Activated naive CD4-positive, alpha-beta T cell treated with anti-CD3 and anti-CD28 coated beads for 36 hours (primary cell): ENCODE measurements at regions not wholly inside any gene's neighbourhood (a gene's known extent, or its start where the extent isn't known, plus 50 kb on each side); places are given as distances from the start of the nearest gene placed in this dataset.
"Not testable (repeated sequence)": the region's sequence is repeated elsewhere in the genome, so short reads cannot be mapped to it uniquely, and the experiment has no call there.

ENCODE experiments used
- CTCF ChIA-PET: fragments of 350-600 bp; sonication (Branson Sonifier 250); formaldehyde crosslinking; loops from one replicate; lab custom pipeline; 2021; ENCODE audit warnings: antibody characterized with exemption; lab: Charles Lee
- DNase-seq: peaks from one replicate; pipeline ENCODE4 v3.0.0-alpha.2; 2020
- H3K27ac Mint-ChIP-seq: one replicate; pipeline ENCODE4 v1.8.0; 2021; ENCODE audit warnings: mild to moderate bottlenecking, mixed read lengths
- H3K27me3 Mint-ChIP-seq: one replicate; pipeline ENCODE4 v1.8.0; 2021; ENCODE audit warnings: low read depth, mixed read lengths
- H3K36me3 Mint-ChIP-seq: one replicate; pipeline ENCODE4 v1.8.0; 2021; ENCODE audit warnings: low read depth, mixed read lengths
- H3K4me1 Mint-ChIP-seq: one replicate; pipeline ENCODE4 v1.8.0; 2021; ENCODE audit warnings: low read depth, mixed read lengths
- H3K4me3 Mint-ChIP-seq: one replicate; pipeline ENCODE4 v1.8.0; 2021; ENCODE audit warnings: mild to moderate bottlenecking, moderate library complexity, mixed read lengths
- H3K9me3 Mint-ChIP-seq: one replicate; pipeline ENCODE4 v1.8.0; 2021; ENCODE audit warnings: mixed read lengths
- intact Hi-C: fragments of 100-400 bp; cut with micrococcal nuclease; formaldehyde crosslinking; loops from one replicate; pipeline ENCODE4 v1.15.1; 2023

- intact Hi-C loops, CTCF ChIA-PET: not testable (repeated sequence)
- peaks cover 20% of the 10 kb centered on the region for H3K9me3 Mint-ChIP-seq
These were observed 277.9 kb upstream of the GCFC2 start for GRCh38 chr2:75988622-75989021.

GRCh38 chr2:75986617-75987016 lies 275.9 kb upstream of the GCFC2 start:
- no peak for DNase-seq
- H3K4me1 Mint-ChIP-seq = no peaks in the 10 kb centered on the region
- no peaks in the 10 kb centered on the region for H3K36me3 Mint-ChIP-seq
- intact Hi-C loops = no loop called here
- H3K27ac Mint-ChIP-seq = no peak overlapping the region
- no peak overlapping the region for H3K4me3 Mint-ChIP-seq
- CTCF ChIA-PET = no interaction called here
- H3K27me3 Mint-ChIP-seq = no peaks in the 10 kb centered on the region
- peaks cover 11% of the 10 kb centered on the region for H3K9me3 Mint-ChIP-seq

More at GRCh38 chr2:75988622-75989021, 277.9 kb upstream of the GCFC2 start:
- H3K27ac Mint-ChIP-seq, H3K4me3 Mint-ChIP-seq, DNase-seq, H3K36me3 Mint-ChIP-seq, H3K4me1 Mint-ChIP-seq, H3K27me3 Mint-ChIP-seq: not testable (repeated sequence)

GRCh38 chr2:75982719-75983118 lies 272.0 kb upstream of the GCFC2 start:
- Mint-ChIP-seq H3K27ac (no peak overlapping the region), H3K4me3 (no peak overlapping the region), H3K4me1 (no peaks in the 10 kb centered on the region), H3K27me3 (no peaks in the 10 kb centered on the region), H3K36me3 (no peaks in the 10 kb centered on the region), H3K9me3 (peaks cover 7% of the 10 kb centered on the region)
- DNase-seq = no peak
- CTCF ChIA-PET = no interaction called here
- intact Hi-C loops = no loop called here

- no peaks in the 10 kb centered on the region for H3K4me1 Mint-ChIP-seq
- no peak overlapping the region for H3K4me3 Mint-ChIP-seq
- intact Hi-C loops = no loop called here
- H3K9me3 Mint-ChIP-seq = peaks cover 1% of the 10 kb centered on the region
- no peaks in the 10 kb centered on the region for H3K27me3 Mint-ChIP-seq
- no peak for DNase-seq
- CTCF ChIA-PET = no interaction called here
- no peak overlapping the region for H3K27ac Mint-ChIP-seq
- H3K36me3 Mint-ChIP-seq = no peaks in the 10 kb centered on the region
These were observed 253.9 kb upstream of the GCFC2 start for GRCh38 chr2:75964646-75965045.

- no peak for DNase-seq
- Mint-ChIP-seq H3K27me3 (no peaks in the 10 kb centered on the region), H3K27ac (no peak overlapping the region), H3K36me3 (no peaks in the 10 kb centered on the region), H3K4me3 (no peak overlapping the region), H3K9me3 (peaks cover under 1% of the 10 kb centered on the region), H3K4me1 (no peaks in the 10 kb centered on the region)
- CTCF ChIA-PET = no interaction called here
- intact Hi-C loops = no loop called here
These were observed 249.8 kb upstream of the GCFC2 start for GRCh38 chr2:75960472-75961009.

- Mint-ChIP-seq H3K27me3 (no peaks in the 10 kb centered on the region), H3K4me1 (no peaks in the 10 kb centered on the region), H3K27ac (no peak overlapping the region), H3K9me3 (no peaks in the 10 kb centered on the region), H3K4me3 (no peak overlapping the region), H3K36me3 (no peaks in the 10 kb centered on the region)
- intact Hi-C loops = no loop called here
- DNase-seq = no peak
- CTCF ChIA-PET = no interaction called here
These were observed 249.2 kb upstream of the GCFC2 start for GRCh38 chr2:75959724-75960471.

GRCh38 chr2:75954761-75955160 lies 244.0 kb upstream of the GCFC2 start:
- intact Hi-C loops = no loop called here
- CTCF ChIA-PET = interaction anchor here (0.5 to 0.6 kb wide), 2 partner anchors 15 to 323 kb away, joined by 3 read pairs; no protein-coding TSS in a partner anchor
- no peaks in the 10 kb centered on the region for H3K27me3 Mint-ChIP-seq
- no peak for DNase-seq
- H3K36me3 Mint-ChIP-seq = no peaks in the 10 kb centered on the region
- no peak overlapping the region for H3K27ac Mint-ChIP-seq
- H3K4me1 Mint-ChIP-seq = no peaks in the 10 kb centered on the region
- no peaks in the 10 kb centered on the region for H3K9me3 Mint-ChIP-seq
- H3K4me3 Mint-ChIP-seq = no peak overlapping the region

GRCh38 chr2:75952173-75952572 lies 241.5 kb upstream of the GCFC2 start:
- H3K4me3 Mint-ChIP-seq = no peak overlapping the region
- no peaks in the 10 kb centered on the region for H3K27me3 Mint-ChIP-seq
- no peaks in the 10 kb centered on the region for H3K9me3 Mint-ChIP-seq
- intact Hi-C loops = no loop called here
- no peaks in the 10 kb centered on the region for H3K36me3 Mint-ChIP-seq
- CTCF ChIA-PET = no interaction called here
- no peaks in the 10 kb centered on the region for H3K4me1 Mint-ChIP-seq
- no peak overlapping the region for H3K27ac Mint-ChIP-seq
- no peak for DNase-seq

GRCh38 chr2:75949385-75950030 lies 238.8 kb upstream of the GCFC2 start:
- intact Hi-C loops = no loop called here
- H3K27ac Mint-ChIP-seq = no peak overlapping the region
- no peaks in the 10 kb centered on the region for H3K36me3 Mint-ChIP-seq
- no peaks in the 10 kb centered on the region for H3K9me3 Mint-ChIP-seq
- DNase-seq = no peak
- H3K27me3 Mint-ChIP-seq = no peaks in the 10 kb centered on the region
- no peaks in the 10 kb centered on the region for H3K4me1 Mint-ChIP-seq
- no peak overlapping the region for H3K4me3 Mint-ChIP-seq
- CTCF ChIA-PET = no interaction called here

GRCh38 chr2:75936311-75936710 lies 225.6 kb upstream of the GCFC2 start:
- Mint-ChIP-seq H3K4me3 (no peak overlapping the region), H3K36me3 (no peaks in the 10 kb centered on the region), H3K4me1 (no peaks in the 10 kb centered on the region), H3K9me3 (peaks cover 9% of the 10 kb centered on the region), H3K27ac (no peak overlapping the region), H3K27me3 (no peaks in the 10 kb centered on the region)
- intact Hi-C loops = no loop called here
- no peak for DNase-seq
- CTCF ChIA-PET = no interaction called here

- Mint-ChIP-seq H3K4me1 (no peaks in the 10 kb centered on the region), H3K27me3 (no peaks in the 10 kb centered on the region), H3K4me3 (no peak overlapping the region), H3K27ac (no peak overlapping the region), H3K9me3 (peaks cover 6% of the 10 kb centered on the region), H3K36me3 (no peaks in the 10 kb centered on the region)
- intact Hi-C loops = no loop called here
- DNase-seq = no peak
- CTCF ChIA-PET = no interaction called here
These were observed 222.3 kb upstream of the GCFC2 start for GRCh38 chr2:75932996-75933395.

- no peaks in the 10 kb centered on the region for H3K27me3 Mint-ChIP-seq
- no peak for DNase-seq
- intact Hi-C loops = no loop called here
- H3K4me1 Mint-ChIP-seq = no peaks in the 10 kb centered on the region
- CTCF ChIA-PET = no interaction called here
- H3K27ac Mint-ChIP-seq = no peak overlapping the region
- no peak overlapping the region for H3K4me3 Mint-ChIP-seq
- H3K36me3 Mint-ChIP-seq = no peaks in the 10 kb centered on the region
- peaks cover 1% of the 10 kb centered on the region for H3K9me3 Mint-ChIP-seq
These were observed 217.4 kb upstream of the GCFC2 start for GRCh38 chr2:75928093-75928492.
